K562 (cell line): ENCODE measurements at regions not wholly inside any gene's neighbourhood (a gene's known extent, or its start where the extent isn't known, plus 50 kb on each side); places are given as distances from the start of the nearest gene placed in this dataset.

Experiments
- ATAC-seq: fragments of 200-7000 bp; cut with Tn5 transposase; 3 replicates; pipeline ENCODE4 v1.9.1; 2020; ENCODE audit warnings: moderate library complexity
- BruUV-seq: library from RNA; stranded (reverse); fragments of 400-500 nt; replicated peaks from 2 replicates; lab custom pipeline; 2021; lab: Mats Ljungman, UMichigan
- CTCF ChIA-PET: fragments of 300-600 bp; formaldehyde crosslinking; extraction: SDS; loops from one replicate; lab custom pipeline; 2021; ENCODE audit warnings: low intra/inter-chr PET ratio; lab: Yijun Ruan, JAX
- POLR2A ChIA-PET: fragments of 300-600, 350-650 bp; sonication (Branson Sonifier 250); formaldehyde crosslinking; extraction: SDS; loops from one replicate; lab custom pipeline; 2021; ENCODE audit warnings: antibody characterized with exemption, inconsistent platforms; lab: Yijun Ruan, JAX
- DNase-seq, 4 experiments: peaks; one replicate each; pipeline versions ENCODE4 v3.0.0 to v3.0.0-alpha.2; 2011 to 2018; ENCODE audit warnings: low spot score in 3 of 4, mixed read lengths in 3 of 4; ENCODE audit errors: extremely low read depth in 1 of 4
- FAIRE-seq: peaks from 2 replicates; lab custom pipeline; 2011; peaks lifted over from hg19 to GRCh38; lab: Jason Lieb, UNC
- H2AFZ ChIP-seq: 2 replicates; pipeline ENCODE4 v1.6.0; 2011; ENCODE audit warnings: low read depth, low read length, control low read depth, inconsistent platforms
- H3K27ac ChIP-seq: fragments of 200-600 bp; 3 replicates; pipeline ENCODE4 v1.8.0; 2011; ENCODE audit warnings: low read depth, mild to moderate bottlenecking, control low read depth, inconsistent platforms, low read length, moderate library complexity, mixed read lengths; ENCODE audit errors: extremely low read depth
- H3K27me3 ChIP-seq, 2 experiments: fragments of 300-600 bp in 1 of 2; 2 replicates in 1 of 2; 3 replicates in 1 of 2; pipeline versions ENCODE4 v1.6.0 to v1.8.0; 2011; ENCODE audit warnings: inconsistent platforms in 2 of 2, low read length in 2 of 2, mild to moderate bottlenecking in 1 of 2, mixed read lengths in 1 of 2, moderate library complexity in 1 of 2; ENCODE audit not compliant: control insufficient read depth in 2 of 2, insufficient read depth in 2 of 2
- H3K36me3 ChIP-seq: fragments of 300-600 bp; 3 replicates; pipeline ENCODE4 v1.8.0; 2011; ENCODE audit warnings: mild to moderate bottlenecking, low read length, inconsistent platforms; ENCODE audit not compliant: control insufficient read depth, insufficient read depth
- H3K4me1 ChIP-seq, 2 experiments: fragments of 200-600 bp in 1 of 2; replicated peaks in 1 of 2; 2 replicates in 1 of 2; 3 replicates in 1 of 2; pipeline versions ENCODE4 v1.5.1 to v1.8.0; 2011; ENCODE audit warnings: inconsistent platforms in 2 of 2, low read length in 2 of 2, mild to moderate bottlenecking in 1 of 2, mixed read lengths in 1 of 2, moderate library complexity in 1 of 2; ENCODE audit not compliant: control insufficient read depth in 2 of 2, insufficient read depth in 2 of 2
- H3K4me2 ChIP-seq: 2 replicates; pipeline ENCODE4 v1.6.1; 2011; ENCODE audit warnings: low read length, control low read depth, inconsistent platforms, mixed read lengths; ENCODE audit not compliant: insufficient read depth
- H3K4me3 ChIP-seq: fragments of 200-600 bp; sonication (generic), shearing (Covaris generic); 2 replicates; pipeline ENCODE4 v1.5.1; 2016; ENCODE audit warnings: control low read depth, inconsistent platforms
- H3K79me2 ChIP-seq: fragments of 200-600 bp; 3 replicates; pipeline ENCODE4 v1.8.0; 2011; ENCODE audit warnings: low read length, inconsistent platforms; ENCODE audit not compliant: control insufficient read depth, insufficient read depth
- H3K9ac ChIP-seq, 2 experiments: 2 replicates each; pipeline versions ENCODE4 v1.6.0 to v1.6.1; 2011; ENCODE audit warnings: low read depth in 2 of 2, low read length in 2 of 2, control low read depth in 1 of 2, inconsistent platforms in 1 of 2, mild to moderate bottlenecking in 1 of 2, mixed read lengths in 1 of 2; ENCODE audit not compliant: insufficient read depth in 1 of 2
- H3K9me1 ChIP-seq: one replicate; pipeline ENCODE4 v1.6.0; 2011; ENCODE audit warnings: inconsistent platforms, mild to moderate bottlenecking, low read length, moderate library complexity; ENCODE audit not compliant: control insufficient read depth, insufficient read depth
- H3K9me3 ChIP-seq: replicated peaks from 2 replicates; pipeline ENCODE4 v1.5.1; 2011; ENCODE audit warnings: low read depth, low read length, inconsistent platforms; ENCODE audit not compliant: control insufficient read depth, insufficient read depth
- H4K20me1 ChIP-seq: replicated peaks from 2 replicates; pipeline ENCODE4 v1.6.1; 2011; ENCODE audit warnings: low read length, inconsistent platforms, mixed read lengths; ENCODE audit not compliant: control insufficient read depth, insufficient read depth
- CHD4 ChIP-seq: fragments of 200-600 bp; sonication (generic); IDR thresholded peaks from 3 replicates; pipeline ENCODE4 v1.6.1; 2012; ENCODE audit warnings: low read depth, mild to moderate bottlenecking, mixed read lengths, low read length, inconsistent platforms; ENCODE audit not compliant: insufficient read depth, insufficient replicate concordance, poor library complexity, severe bottlenecking
- E2F5 ChIP-seq: sonication (generic); formaldehyde crosslinking; IDR thresholded peaks from 2 replicates; pipeline ENCODE4 v1.8.0; 2022; ENCODE audit warnings: mild to moderate bottlenecking, missing genetic modification reagents
- GTF2A2 ChIP-seq: IDR thresholded peaks from 2 replicates; pipeline ENCODE4 v1.6.1; 2016; ENCODE audit warnings: mild to moderate bottlenecking, missing genetic modification characterization, missing compliant biosample characterization
- KDM1A ChIP-seq, 2 experiments: fragments of 450-650 bp; IDR thresholded peaks; 2 replicates each; pipeline ENCODE4 v1.6.1; 2016; ENCODE audit warnings: mild to moderate bottlenecking in 2 of 2
- NR2C2 ChIP-seq, 2 experiments: fragments of 200-800 bp in 1 of 2; sonication (Bioruptor generic) in 1 of 2; sonication (generic) in 1 of 2; formaldehyde crosslinking in 1 of 2; IDR thresholded peaks; 2 replicates each; pipeline versions ENCODE4 v1.6.1 to v1.8.0; 2016 to 2022; ENCODE audit warnings: mild to moderate bottlenecking in 1 of 2, missing compliant biosample characterization in 1 of 2, missing genetic modification characterization in 1 of 2, missing genetic modification reagents in 1 of 2
- RFX1 ChIP-seq: fragments of 450-650 bp; IDR thresholded peaks from 2 replicates; pipeline ENCODE4 v1.6.1; 2016; ENCODE audit warnings: mild to moderate bottlenecking, moderate library complexity
- ZNF217 ChIP-seq: sonication (generic); formaldehyde crosslinking; IDR thresholded peaks from 2 replicates; pipeline ENCODE4 v1.8.0; 2022; ENCODE audit warnings: mild to moderate bottlenecking, missing genetic modification reagents
- ZNF639 ChIP-seq, 2 experiments: fragments of 200-800 bp in 1 of 2; sonication (Bioruptor generic) in 1 of 2; sonication (generic) in 1 of 2; formaldehyde crosslinking in 1 of 2; IDR thresholded peaks in 1 of 2; conservative IDR thresholded peaks in 1 of 2; 2 replicates each; pipeline versions ENCODE4 v1.5.0 to v1.6.1; 2016 to 2020; ENCODE audit warnings: missing compliant biosample characterization in 1 of 2, missing genetic modification characterization in 1 of 2, missing genetic modification reagents in 1 of 2
- in situ Hi-C: fragments of 300-500 bp; cut with MboI; formaldehyde crosslinking; loops from 4 replicates; pipeline ENCODE4 v1.15.0; 2018; ENCODE audit warnings: inconsistent platforms, mixed read lengths
- intact Hi-C: fragments of 100-400 bp; cut with micrococcal nuclease; formaldehyde crosslinking; loops from 2 replicates; pipeline ENCODE4 v1.14.2; 2022

- no peaks in the 10 kb centered on the region for H3K79me2 ChIP-seq
- H4K20me1 ChIP-seq = no peaks in the 10 kb centered on the region
- no peaks in the 10 kb centered on the region for H3K4me1 ChIP-seq
- no peak overlapping the region for H3K9ac ChIP-seq
- DNase-seq = no peak
- BruUV-seq = no TSS peak
- TF ChIP-seq NR2C2 (CRISPR knock-in tag; IDR thresholded peaks at IDR 0.05) (no peak), NR2C2 (tag; IDR thresholded peaks at IDR 0.05) (no peak), GTF2A2 (no peak), ZNF217 (CRISPR knock-in tag) (no peak), E2F5 (CRISPR knock-in tag) (no peak), ZNF639 (CRISPR knock-in tag; conservative IDR thresholded peaks at IDR 0.05 in 1 of 2, IDR thresholded peaks at IDR 0.05 in 1 of 2) (no peak), RFX1 (no peak), CHD4 (no peak), KDM1A (IDR thresholded peaks at IDR 0.05) (no peak)
- no peak overlapping the region for H2AFZ ChIP-seq
- intact Hi-C loops = no loop called here
- H3K9me1 ChIP-seq = no peaks in the 10 kb centered on the region
- H3K27me3 ChIP-seq = no peaks in the 10 kb centered on the region
- ChIA-PET POLR2A (no interaction called here), CTCF (no interaction called here)
- no peak overlapping the region for H3K4me2 ChIP-seq
- no peaks in the 10 kb centered on the region for H3K9me3 ChIP-seq
- FAIRE-seq = no peak
- H3K27ac ChIP-seq = no peak overlapping the region
- in situ Hi-C loops = no loop called here
- H3K4me3 ChIP-seq = no peak overlapping the region
- ATAC-seq = no peak
- no peaks in the 10 kb centered on the region for H3K36me3 ChIP-seq
These were observed 1015.0 kb upstream of the AGA start for GRCh38 chr4:178457286-178457685.
